ENCODE measurements at regions not wholly inside any gene's neighbourhood (a gene's known extent, or its start where the extent isn't known, plus 50 kb on each side); places are given as distances from the start of the nearest gene placed in this dataset.

DNA sequence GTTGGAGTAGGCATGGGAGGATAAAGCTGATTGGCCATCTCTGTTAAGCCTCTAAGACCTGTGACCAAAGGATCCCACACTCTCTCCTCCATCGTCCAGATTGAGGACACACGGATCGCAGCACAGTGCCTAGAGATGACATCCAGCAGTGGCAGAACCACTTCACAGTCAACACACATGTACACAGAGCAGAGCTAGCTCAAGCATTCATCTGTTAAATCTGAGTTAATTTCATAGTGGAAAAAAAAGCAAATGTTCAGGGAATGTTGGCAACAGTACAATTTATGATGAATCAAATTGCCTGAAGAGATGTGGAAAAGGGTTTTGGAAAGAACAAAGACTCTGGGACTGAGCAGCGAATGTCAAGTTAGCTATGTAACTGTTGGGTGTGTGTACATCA lies 108.1 kb upstream of the PLAAT1 start:
- ATAC-seq (no peak), DNase-seq (ENCODE audit: low spot score) (no peak)
- H3K27ac Mint-ChIP-seq = no peak overlapping the region
- Histone ChIP-seq H3K79me2 (replicated peaks; ENCODE audit: insufficient read depth) (no peaks in the 10 kb centered on the region), H3K4me2 (no peak overlapping the region), H3F3A (replicated peaks; ENCODE audit: low read depth) (no peaks in the 10 kb centered on the region), H2AFZ (no peak overlapping the region), H3K36me3 (ENCODE audit: insufficient read depth) (no peaks in the 10 kb centered on the region), H3K9me2 (ENCODE audit: insufficient read depth) (no peaks in the 10 kb centered on the region), H3K4me1 (ENCODE audit: insufficient read depth) (no peaks in the 10 kb centered on the region), H3K4me3 (no peak overlapping the region), H3K27me3 (ENCODE audit: insufficient read depth) (no peaks in the 10 kb centered on the region), H4K20me1 (replicated peaks; ENCODE audit: insufficient read depth) (no peaks in the 10 kb centered on the region), H3K27ac (ENCODE audit: low read depth) (no peak overlapping the region)
- H3K4me1 Mint-ChIP-seq = peaks cover 6% of the 10 kb centered on the region; the same call in 2 of the 3 replicates
- TF ChIP-seq EZH2 (IDR thresholded peaks at IDR 0.05; ENCODE audit: low read depth, unreplicated experiment) (no peak), ZNF331 (CRISPR knock-in tag; IDR thresholded peaks at IDR 0.05; ENCODE audit: low read depth) (no peak), EZH2phosphoT487 (IDR thresholded peaks at IDR 0.05; ENCODE audit: unreplicated experiment) (no peak), CREB1 (CRISPR knock-in tag; IDR thresholded peaks at IDR 0.05; ENCODE audit: low read depth) (no peak), STAT1 (IDR thresholded peaks at IDR 0.05; ENCODE audit: unreplicated experiment) (no peak), JUNB (IDR thresholded peaks at IDR 0.05; ENCODE audit: unreplicated experiment) (no peak)
- TF ChIP-seq, protein P1, sequence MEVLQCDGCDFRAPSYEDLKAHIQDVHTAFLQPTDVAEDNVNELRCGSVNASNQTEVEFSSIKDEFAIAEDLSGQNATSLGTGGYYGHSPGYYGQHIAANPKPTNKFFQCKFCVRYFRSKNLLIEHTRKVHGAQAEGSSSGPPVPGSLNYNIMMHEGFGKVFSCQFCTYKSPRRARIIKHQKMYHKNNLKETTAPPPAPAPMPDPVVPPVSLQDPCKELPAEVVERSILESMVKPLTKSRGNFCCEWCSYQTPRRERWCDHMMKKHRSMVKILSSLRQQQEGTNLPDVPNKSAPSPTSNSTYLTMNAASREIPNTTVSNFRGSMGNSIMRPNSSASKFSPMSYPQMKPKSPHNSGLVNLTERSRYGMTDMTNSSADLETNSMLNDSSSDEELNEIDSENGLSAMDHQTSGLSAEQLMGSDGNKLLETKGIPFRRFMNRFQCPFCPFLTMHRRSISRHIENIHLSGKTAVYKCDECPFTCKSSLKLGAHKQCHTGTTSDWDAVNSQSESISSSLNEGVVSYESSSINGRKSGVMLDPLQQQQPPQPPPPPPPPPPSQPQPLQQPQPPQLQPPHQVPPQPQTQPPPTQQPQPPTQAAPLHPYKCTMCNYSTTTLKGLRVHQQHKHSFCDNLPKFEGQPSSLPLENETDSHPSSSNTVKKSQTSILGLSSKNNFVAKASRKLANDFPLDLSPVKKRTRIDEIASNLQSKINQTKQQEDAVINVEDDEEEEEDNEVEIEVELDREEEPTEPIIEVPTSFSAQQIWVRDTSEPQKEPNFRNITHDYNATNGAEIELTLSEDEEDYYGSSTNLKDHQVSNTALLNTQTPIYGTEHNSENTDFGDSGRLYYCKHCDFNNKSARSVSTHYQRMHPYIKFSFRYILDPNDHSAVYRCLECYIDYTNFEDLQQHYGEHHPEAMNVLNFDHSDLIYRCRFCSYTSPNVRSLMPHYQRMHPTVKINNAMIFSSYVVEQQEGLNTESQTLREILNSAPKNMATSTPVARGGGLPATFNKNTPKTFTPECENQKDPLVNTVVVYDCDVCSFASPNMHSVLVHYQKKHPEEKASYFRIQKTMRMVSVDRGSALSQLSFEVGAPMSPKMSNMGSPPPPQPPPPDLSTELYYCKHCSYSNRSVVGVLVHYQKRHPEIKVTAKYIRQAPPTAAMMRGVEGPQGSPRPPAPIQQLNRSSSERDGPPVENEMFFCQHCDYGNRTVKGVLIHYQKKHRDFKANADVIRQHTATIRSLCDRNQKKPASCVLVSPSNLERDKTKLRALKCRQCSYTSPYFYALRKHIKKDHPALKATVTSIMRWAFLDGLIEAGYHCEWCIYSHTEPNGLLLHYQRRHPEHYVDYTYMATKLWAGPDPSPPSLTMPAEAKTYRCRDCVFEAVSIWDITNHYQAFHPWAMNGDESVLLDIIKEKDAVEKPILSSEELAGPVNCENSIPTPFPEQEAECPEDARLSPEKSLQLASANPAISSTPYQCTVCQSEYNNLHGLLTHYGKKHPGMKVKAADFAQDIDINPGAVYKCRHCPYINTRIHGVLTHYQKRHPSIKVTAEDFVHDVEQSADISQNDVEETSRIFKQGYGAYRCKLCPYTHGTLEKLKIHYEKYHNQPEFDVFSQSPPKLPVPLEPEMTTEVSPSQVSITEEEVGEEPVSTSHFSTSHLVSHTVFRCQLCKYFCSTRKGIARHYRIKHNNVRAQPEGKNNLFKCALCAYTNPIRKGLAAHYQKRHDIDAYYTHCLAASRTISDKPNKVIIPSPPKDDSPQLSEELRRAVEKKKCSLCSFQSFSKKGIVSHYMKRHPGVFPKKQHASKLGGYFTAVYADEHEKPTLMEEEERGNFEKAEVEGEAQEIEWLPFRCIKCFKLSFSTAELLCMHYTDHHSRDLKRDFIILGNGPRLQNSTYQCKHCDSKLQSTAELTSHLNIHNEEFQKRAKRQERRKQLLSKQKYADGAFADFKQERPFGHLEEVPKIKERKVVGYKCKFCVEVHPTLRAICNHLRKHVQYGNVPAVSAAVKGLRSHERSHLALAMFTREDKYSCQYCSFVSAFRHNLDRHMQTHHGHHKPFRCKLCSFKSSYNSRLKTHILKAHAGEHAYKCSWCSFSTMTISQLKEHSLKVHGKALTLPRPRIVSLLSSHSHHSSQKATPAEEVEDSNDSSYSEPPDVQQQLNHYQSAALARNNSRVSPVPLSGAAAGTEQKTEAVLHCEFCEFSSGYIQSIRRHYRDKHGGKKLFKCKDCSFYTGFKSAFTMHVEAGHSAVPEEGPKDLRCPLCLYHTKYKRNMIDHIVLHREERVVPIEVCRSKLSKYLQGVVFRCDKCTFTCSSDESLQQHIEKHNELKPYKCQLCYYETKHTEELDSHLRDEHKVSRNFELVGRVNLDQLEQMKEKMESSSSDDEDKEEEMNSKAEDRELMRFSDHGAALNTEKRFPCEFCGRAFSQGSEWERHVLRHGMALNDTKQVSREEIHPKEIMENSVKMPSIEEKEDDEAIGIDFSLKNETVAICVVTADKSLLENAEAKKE (CRISPR knock-in tag; IDR thresholded peaks at IDR 0.05) = no peak
- TF ChIP-seq, protein P2, sequence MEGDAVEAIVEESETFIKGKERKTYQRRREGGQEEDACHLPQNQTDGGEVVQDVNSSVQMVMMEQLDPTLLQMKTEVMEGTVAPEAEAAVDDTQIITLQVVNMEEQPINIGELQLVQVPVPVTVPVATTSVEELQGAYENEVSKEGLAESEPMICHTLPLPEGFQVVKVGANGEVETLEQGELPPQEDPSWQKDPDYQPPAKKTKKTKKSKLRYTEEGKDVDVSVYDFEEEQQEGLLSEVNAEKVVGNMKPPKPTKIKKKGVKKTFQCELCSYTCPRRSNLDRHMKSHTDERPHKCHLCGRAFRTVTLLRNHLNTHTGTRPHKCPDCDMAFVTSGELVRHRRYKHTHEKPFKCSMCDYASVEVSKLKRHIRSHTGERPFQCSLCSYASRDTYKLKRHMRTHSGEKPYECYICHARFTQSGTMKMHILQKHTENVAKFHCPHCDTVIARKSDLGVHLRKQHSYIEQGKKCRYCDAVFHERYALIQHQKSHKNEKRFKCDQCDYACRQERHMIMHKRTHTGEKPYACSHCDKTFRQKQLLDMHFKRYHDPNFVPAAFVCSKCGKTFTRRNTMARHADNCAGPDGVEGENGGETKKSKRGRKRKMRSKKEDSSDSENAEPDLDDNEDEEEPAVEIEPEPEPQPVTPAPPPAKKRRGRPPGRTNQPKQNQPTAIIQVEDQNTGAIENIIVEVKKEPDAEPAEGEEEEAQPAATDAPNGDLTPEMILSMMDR (conservative IDR thresholded peaks at IDR 0.05; ENCODE audit: low read depth in 2 of 2) = no peak
- no peak overlapping the region for H3K4me3 Mint-ChIP-seq
- H3K36me3 Mint-ChIP-seq (ENCODE audit: low read depth) = no peaks in the 10 kb centered on the region
- H3K27me3 Mint-ChIP-seq (ENCODE audit: insufficient read depth, low read depth, poor library complexity) = no peaks in the 10 kb centered on the region
- H3K9me3 Mint-ChIP-seq = no peaks in the 10 kb centered on the region
